ENCODE measurements at regions not wholly inside any gene's neighbourhood (a gene's known extent, or its start where the extent isn't known, plus 50 kb on each side); places are given as distances from the start of the nearest gene placed in this dataset.

GRCh38 chr5:18023986-18024385 lies 389.7 kb downstream of the TAF11L14 start:
- TF ChIP-seq EZH2 (IDR thresholded peaks at IDR 0.05; ENCODE audit: insufficient read depth, poor library complexity, severe bottlenecking) (no peak), EZH2phosphoT487 (IDR thresholded peaks at IDR 0.05; ENCODE audit: insufficient read depth, low read depth) (no peak)
